H54 (cell line): ENCODE measurements at regions not wholly inside any gene's neighbourhood (a gene's known extent, or its start where the extent isn't known, plus 50 kb on each side); places are given as distances from the start of the nearest gene placed in this dataset.
A peak's percentile ranks its signal among the peaks of the same experiment; 100 is the strongest.
"Not testable (repeated sequence)": the region's sequence is repeated elsewhere in the genome, so short reads cannot be mapped to it uniquely, and the experiment has no call there.

ENCODE experiments used
- DNase-seq: peaks from one replicate; pipeline ENCODE4 v3.0.0; 2011; ENCODE audit warnings: low spot score, mixed read lengths; ENCODE audit not compliant: insufficient read length
- FAIRE-seq: peaks from 3 replicates; lab custom pipeline; 2011; peaks lifted over from hg19 to GRCh38; lab: Jason Lieb, UNC
- POLR2A ChIP-seq: IDR thresholded peaks from 2 replicates; pipeline ENCODE4 v1.6.1; 2011; ENCODE audit warnings: low read depth, mild to moderate bottlenecking, low read length

GRCh38 chr17:37859451-37859850 lies 64.8 kb upstream of the TBC1D3K start:
- TF ChIP-seq POLR2A, result no peak
- DNase-seq, result no peak
- FAIRE-seq, result no peak

- not testable (repeated sequence) for DNase-seq, FAIRE-seq
Observed at GRCh38 chr17:37858391-37858790, 65.8 kb upstream of the TBC1D3K start.

GRCh38 chr17:37856245-37856644 lies 68.0 kb upstream of the TBC1D3K start:
- FAIRE-seq (no peak), DNase-seq (no peak)
- no peak for TF ChIP-seq POLR2A

GRCh38 chr17:37849617-37849972 lies 74.6 kb upstream of the TBC1D3K start:
- no peak for DNase-seq
- TF ChIP-seq POLR2A, result no peak
- FAIRE-seq, result no peak

GRCh38 chr17:37848690-37849616 lies 75.3 kb upstream of the TBC1D3K start:
- no peak for FAIRE-seq
- peak; percentile 78 for DNase-seq
- no peak for TF ChIP-seq POLR2A

GRCh38 chr17:37847811-37848331 lies 76.3 kb upstream of the TBC1D3K start:
- FAIRE-seq (no peak), DNase-seq (no peak)
- TF ChIP-seq POLR2A, result no peak

- DNase-seq (no peak), FAIRE-seq (no peak)
- no peak for TF ChIP-seq POLR2A
Observed at GRCh38 chr17:37847102-37847501, 77.1 kb upstream of the TBC1D3K start.

GRCh38 chr17:37844977-37845293 lies 79.3 kb upstream of the TBC1D3K start:
- no peak for TF ChIP-seq POLR2A
- no peak for FAIRE-seq
- DNase-seq, result no peak

GRCh38 chr17:37844158-37844976 lies 79.8 kb upstream of the TBC1D3K start:
- DNase-seq (peak; percentile 59), FAIRE-seq (no peak)
- TF ChIP-seq POLR2A, result no peak

- no peak for TF ChIP-seq POLR2A
- no peak for FAIRE-seq
- no peak for DNase-seq
Observed at GRCh38 chr17:37842401-37842800, 81.8 kb upstream of the TBC1D3K start.

- no peak for DNase-seq
- no peak for TF ChIP-seq POLR2A
- FAIRE-seq, result no peak
Observed at GRCh38 chr17:37841232-37841631, 83.0 kb upstream of the TBC1D3K start.

- no peak for TF ChIP-seq POLR2A
Observed at GRCh38 chr17:37840576-37840975, 83.6 kb upstream of the TBC1D3K start.

GRCh38 chr17:37839196-37839978 lies 84.8 kb upstream of the TBC1D3K start:
- no peak for TF ChIP-seq POLR2A
- FAIRE-seq (no peak), DNase-seq (no peak)

More at GRCh38 chr17:37840576-37840975, 83.6 kb upstream of the TBC1D3K start:
- no peak for FAIRE-seq
- no peak for DNase-seq
